VCaP (cell line): ENCODE measurements at regions not wholly inside any gene's neighbourhood (a gene's known extent, or its start where the extent isn't known, plus 50 kb on each side); places are given as distances from the start of the nearest gene placed in this dataset.
A peak's percentile ranks its signal among the peaks of the same experiment; 100 is the strongest.

ENCODE experiments used
- H3K27ac ChIP-seq: fragments of 450-650 bp; 2 replicates; pipeline ENCODE4 v1.5.1; 2017
- TF ChIP-seq, protein P1 (sequence below): fragments of 450-650 bp; conservative IDR thresholded peaks from 2 replicates; pipeline ENCODE4 v1.5.1; 2017; ENCODE audit warnings: mild to moderate bottlenecking, moderate library complexity

DNA sequence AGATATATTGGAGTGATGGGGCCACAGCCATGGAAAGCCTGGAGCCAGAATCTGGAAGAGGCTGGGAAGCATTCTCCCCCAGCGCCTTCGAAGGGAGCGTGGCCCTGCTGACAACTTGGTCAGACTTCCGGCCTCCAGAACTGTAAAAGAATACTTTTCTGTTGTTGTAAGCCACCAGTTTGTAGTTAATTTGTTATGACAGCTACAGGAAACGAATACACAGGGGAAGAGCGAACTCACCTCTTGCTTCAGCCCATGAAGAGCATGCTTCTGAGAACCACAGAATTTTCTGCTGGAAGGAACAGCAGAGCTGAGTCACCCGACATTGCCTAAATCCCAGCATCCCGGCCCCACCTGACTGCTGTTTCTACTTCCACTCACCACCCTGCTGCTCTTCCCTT, 501.7 kb downstream of the SHQ1 start:
- H3K27ac ChIP-seq, result peak overlapping the region; percentile 79; the same call in 1 of the 2 replicates
- TF ChIP-seq, protein P1, sequence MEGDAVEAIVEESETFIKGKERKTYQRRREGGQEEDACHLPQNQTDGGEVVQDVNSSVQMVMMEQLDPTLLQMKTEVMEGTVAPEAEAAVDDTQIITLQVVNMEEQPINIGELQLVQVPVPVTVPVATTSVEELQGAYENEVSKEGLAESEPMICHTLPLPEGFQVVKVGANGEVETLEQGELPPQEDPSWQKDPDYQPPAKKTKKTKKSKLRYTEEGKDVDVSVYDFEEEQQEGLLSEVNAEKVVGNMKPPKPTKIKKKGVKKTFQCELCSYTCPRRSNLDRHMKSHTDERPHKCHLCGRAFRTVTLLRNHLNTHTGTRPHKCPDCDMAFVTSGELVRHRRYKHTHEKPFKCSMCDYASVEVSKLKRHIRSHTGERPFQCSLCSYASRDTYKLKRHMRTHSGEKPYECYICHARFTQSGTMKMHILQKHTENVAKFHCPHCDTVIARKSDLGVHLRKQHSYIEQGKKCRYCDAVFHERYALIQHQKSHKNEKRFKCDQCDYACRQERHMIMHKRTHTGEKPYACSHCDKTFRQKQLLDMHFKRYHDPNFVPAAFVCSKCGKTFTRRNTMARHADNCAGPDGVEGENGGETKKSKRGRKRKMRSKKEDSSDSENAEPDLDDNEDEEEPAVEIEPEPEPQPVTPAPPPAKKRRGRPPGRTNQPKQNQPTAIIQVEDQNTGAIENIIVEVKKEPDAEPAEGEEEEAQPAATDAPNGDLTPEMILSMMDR, result no peak

- TF ChIP-seq, protein P1, result no peak
- no peak overlapping the region for H3K27ac ChIP-seq
Observed at GRCh38 chr3:72345980-72346379, 502.3 kb downstream of the SHQ1 start.

GRCh38 chr3:72345237-72345878, 502.9 kb downstream of the SHQ1 start:
- TF ChIP-seq, protein P1, result no peak
- no peak overlapping the region for H3K27ac ChIP-seq

GRCh38 chr3:72344647-72345046, 503.6 kb downstream of the SHQ1 start:
- TF ChIP-seq, protein P1, result no peak
- no peak overlapping the region for H3K27ac ChIP-seq

- H3K27ac ChIP-seq, result no peak overlapping the region
- TF ChIP-seq, protein P1, result no peak
Observed at GRCh38 chr3:72344236-72344635, 504.0 kb downstream of the SHQ1 start.

DNA sequence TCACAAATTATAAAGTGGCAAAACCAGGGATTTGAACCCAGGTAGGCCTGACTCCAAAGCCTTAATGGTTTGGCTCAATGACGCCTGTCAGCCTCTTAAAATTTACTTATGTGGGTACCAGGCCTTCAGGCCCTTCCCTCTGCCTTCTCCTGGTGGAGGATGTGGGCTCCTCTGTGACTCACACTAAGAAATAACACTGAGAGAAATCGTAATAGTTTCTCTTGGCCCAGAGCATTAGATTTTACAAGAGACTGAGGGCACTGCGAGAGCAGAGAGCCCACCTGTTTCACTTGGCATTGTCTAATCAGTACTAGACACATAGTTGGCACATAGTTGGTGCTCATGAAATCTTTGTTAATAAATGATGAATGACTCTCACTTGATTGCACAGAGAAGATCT, 505.2 kb downstream of the SHQ1 start:
- TF ChIP-seq, protein P1, result no peak
- no peak overlapping the region for H3K27ac ChIP-seq

- no peak overlapping the region for H3K27ac ChIP-seq
- TF ChIP-seq, protein P1, result no peak
Observed at GRCh38 chr3:72342450-72342849, 505.8 kb downstream of the SHQ1 start.
